ENCODE measurements at regions not wholly inside any gene's neighbourhood (a gene's known extent, or its start where the extent isn't known, plus 50 kb on each side); places are given as distances from the start of the nearest gene placed in this dataset.

- DNase-seq, result no peak
- Histone ChIP-seq H3K9me3 (no peaks in the 10 kb centered on the region), H3K36me3 (no peaks in the 10 kb centered on the region), H3K27ac (no peak overlapping the region), H3K4me1 (no peaks in the 10 kb centered on the region), H3K27me3 (no peaks in the 10 kb centered on the region), H3K4me3 (no peak overlapping the region)
- WGBS, 2 donors, result 76% methylated on average over 1 of the region's 1 CpG
- TF ChIP-seq, protein P1, sequence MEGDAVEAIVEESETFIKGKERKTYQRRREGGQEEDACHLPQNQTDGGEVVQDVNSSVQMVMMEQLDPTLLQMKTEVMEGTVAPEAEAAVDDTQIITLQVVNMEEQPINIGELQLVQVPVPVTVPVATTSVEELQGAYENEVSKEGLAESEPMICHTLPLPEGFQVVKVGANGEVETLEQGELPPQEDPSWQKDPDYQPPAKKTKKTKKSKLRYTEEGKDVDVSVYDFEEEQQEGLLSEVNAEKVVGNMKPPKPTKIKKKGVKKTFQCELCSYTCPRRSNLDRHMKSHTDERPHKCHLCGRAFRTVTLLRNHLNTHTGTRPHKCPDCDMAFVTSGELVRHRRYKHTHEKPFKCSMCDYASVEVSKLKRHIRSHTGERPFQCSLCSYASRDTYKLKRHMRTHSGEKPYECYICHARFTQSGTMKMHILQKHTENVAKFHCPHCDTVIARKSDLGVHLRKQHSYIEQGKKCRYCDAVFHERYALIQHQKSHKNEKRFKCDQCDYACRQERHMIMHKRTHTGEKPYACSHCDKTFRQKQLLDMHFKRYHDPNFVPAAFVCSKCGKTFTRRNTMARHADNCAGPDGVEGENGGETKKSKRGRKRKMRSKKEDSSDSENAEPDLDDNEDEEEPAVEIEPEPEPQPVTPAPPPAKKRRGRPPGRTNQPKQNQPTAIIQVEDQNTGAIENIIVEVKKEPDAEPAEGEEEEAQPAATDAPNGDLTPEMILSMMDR (IDR thresholded peaks at IDR 0.05), result no peak
- intact Hi-C loops (cut with DNase I), result no loop called here
- no peak for ATAC-seq
These were observed 1389.9 kb downstream of the ARAP2 start for GRCh38 chr4:34854451-34854850.

DNA sequence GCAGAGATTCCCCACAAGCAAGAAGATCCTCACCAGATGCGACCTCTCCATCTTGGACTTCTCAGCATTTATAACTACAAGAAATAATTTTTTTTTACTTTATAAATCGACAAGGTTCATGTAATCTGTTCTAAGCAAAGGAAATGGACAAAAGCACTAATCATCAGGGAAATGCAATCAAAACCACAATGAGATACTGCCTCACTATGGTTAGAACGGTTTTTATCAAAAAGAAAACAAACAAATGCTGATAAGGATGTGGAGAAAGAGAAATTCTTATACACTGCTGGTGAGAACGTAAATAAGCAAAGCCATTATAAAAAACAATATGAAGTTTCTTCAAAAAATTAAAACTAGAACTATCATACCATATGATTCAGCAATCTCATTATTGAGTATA lies 1382.6 kb downstream of the ARAP2 start:
- H3K4me3 ChIP-seq, result no peak overlapping the region
- intact Hi-C loops (cut with DNase I), result no loop called here
- H3K27ac ChIP-seq, result no peak overlapping the region
- ATAC-seq, result no peak
- 20 to 30% methylated on average over 4 of the region's 4 CpGs for WGBS, 2 donors
- H3K9me3 ChIP-seq, result no peaks in the 10 kb centered on the region
- no peaks in the 10 kb centered on the region for H3K4me1 ChIP-seq
- H3K36me3 ChIP-seq, result no peaks in the 10 kb centered on the region
- TF ChIP-seq, protein P1 (IDR thresholded peaks at IDR 0.05), result no peak
- no peaks in the 10 kb centered on the region for H3K27me3 ChIP-seq
- DNase-seq, result no peak

DNA sequence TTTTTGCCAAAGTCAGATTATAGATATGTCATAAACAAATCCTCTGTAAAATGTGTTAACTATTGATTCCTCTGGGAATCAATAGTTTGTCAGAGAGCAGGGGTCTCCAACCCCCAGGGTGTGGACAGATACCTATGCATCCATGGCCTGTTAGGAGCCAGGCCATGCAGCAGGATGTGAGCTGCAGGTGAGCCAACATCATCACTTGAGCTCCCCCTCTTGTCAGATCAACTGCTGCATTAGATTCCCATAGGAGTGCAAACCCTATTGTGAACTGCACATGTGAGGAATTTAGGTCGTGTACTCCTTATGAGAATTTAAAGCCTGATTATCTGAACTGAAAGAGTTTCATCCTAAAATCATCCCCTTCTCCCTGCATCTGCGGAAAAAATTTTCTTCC lies 1365.4 kb downstream of the ARAP2 start:
- Histone ChIP-seq H3K4me1 (no peaks in the 10 kb centered on the region), H3K27ac (no peak overlapping the region), H3K4me3 (no peak overlapping the region), H3K9me3 (peaks cover 0 to 26% (median 2%) of the 10 kb centered on the region in 11 donors), H3K36me3 (no peaks in the 10 kb centered on the region), H3K27me3 (no peaks in the 10 kb centered on the region)
- ATAC-seq (no peak), DNase-seq (no peak)
- intact Hi-C loops (cut with DNase I), result no loop called here
- 61 to 62% methylated on average over 2 of the region's 2 CpGs for WGBS, 2 donors
- TF ChIP-seq, protein P1 (IDR thresholded peaks at IDR 0.05), result no peak

GRCh38 chr4:34880246-34880645 lies 1364.1 kb downstream of the ARAP2 start:
- intact Hi-C loops (cut with DNase I), result no loop called here

More at GRCh38 chr4:34880246-34880645, 1364.1 kb downstream of the ARAP2 start:
- Histone ChIP-seq H3K4me1 (no peaks in the 10 kb centered on the region), H3K4me3 (no peak overlapping the region), H3K36me3 (no peaks in the 10 kb centered on the region), H3K27ac (no peak overlapping the region), H3K27me3 (no peaks in the 10 kb centered on the region), H3K9me3 (peaks cover 0 to 15% (median 0%) of the 10 kb centered on the region in 11 donors)
- TF ChIP-seq, protein P1 (IDR thresholded peaks at IDR 0.05), result no peak
- ATAC-seq (no peak), DNase-seq (no peak)
- 59 to 82% methylated on average over 2 of the region's 2 CpGs for WGBS, 2 donors
